ENCODE measurements at regions not wholly inside any gene's neighbourhood (a gene's known extent, or its start where the extent isn't known, plus 50 kb on each side); places are given as distances from the start of the nearest gene placed in this dataset.
"Not testable (repeated sequence)": the region's sequence is repeated elsewhere in the genome, so short reads cannot be mapped to it uniquely, and the experiment has no call there.

DNA sequence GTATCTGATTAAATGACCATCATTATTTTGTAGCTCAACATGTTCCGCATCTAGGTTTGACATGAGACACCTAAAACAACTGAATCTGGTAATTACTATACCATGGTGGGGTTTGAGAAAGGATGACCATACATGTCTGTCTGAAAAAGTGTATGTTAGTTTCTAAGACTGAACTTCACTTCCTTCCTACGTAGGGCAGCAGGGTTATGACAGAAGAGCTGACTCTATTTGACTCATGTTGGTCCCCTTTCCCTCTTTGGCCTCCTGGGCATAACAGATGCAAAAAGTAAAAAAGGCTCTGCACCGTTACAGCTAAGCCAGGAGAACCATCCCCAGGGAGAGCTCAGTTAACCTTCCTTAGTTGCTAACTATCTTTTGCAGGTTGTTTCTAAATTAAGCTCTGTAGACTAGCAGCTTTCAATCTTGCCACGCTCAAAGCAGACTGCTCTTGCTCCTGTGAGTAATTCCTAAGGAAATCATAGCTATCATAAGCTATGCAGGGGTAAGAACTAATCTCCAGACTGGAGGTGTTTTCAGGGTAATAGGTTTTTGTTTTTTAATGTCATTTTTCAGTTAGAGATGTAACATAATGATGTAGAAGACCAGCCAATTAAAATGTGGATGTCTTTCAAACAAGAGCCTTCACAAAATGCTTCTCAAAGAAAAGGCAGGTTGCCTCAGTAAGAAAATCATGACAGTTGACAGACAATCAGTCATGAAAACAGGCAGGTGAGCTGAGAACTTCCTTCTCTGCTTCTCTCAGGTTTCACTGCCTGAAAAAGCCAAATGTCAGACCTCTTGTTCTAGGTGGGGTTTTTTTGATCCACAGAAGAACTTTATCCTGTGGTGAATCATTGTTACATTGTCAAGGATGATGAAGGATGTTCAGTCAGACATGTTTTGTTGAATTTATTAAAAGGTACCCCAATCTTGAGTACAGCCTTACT lies 66.9 kb upstream of the DAPP1 start:
- H3K4me3 Mint-ChIP-seq = no peak overlapping the region
- ATAC-seq = no peak
- no peaks in the 10 kb centered on the region for H3K27me3 ChIP-seq (ENCODE audit: control insufficient read depth in 2 of 2, insufficient read depth in 2 of 2, low read length in 2 of 2)
- no peak overlapping the region for H3K27ac Mint-ChIP-seq
- no peak for DNase-seq
- no peaks in the 10 kb centered on the region for H3K4me1 Mint-ChIP-seq
- no peaks in the 10 kb centered on the region for H3K36me3 ChIP-seq (ENCODE audit: control insufficient read depth in 2 of 3, insufficient read depth in 3 of 3, low read length in 3 of 3)
- H3K4me1 ChIP-seq (ENCODE audit: control insufficient read depth in 2 of 2, insufficient read depth in 2 of 2, low read length in 2 of 2) = no peaks in the 10 kb centered on the region
- H3K9me3 Mint-ChIP-seq = peaks cover 0 to 3% (median 0%) of the 10 kb centered on the region in 11 donors
- peaks cover 0 to 17% (median 6%) of the 10 kb centered on the region in 5 donors for H3K27me3 Mint-ChIP-seq
- intact Hi-C loops (cut with micrococcal nuclease) = no loop called here
- no peaks in the 10 kb centered on the region for H3K36me3 Mint-ChIP-seq
- ChIA-PET CTCF (interaction anchor here (0.6 kb wide), 1 partner anchor 97 kb away, joined by 3 read pairs; no protein-coding TSS in a partner anchor), POLR2A (no interaction called here)
- no peaks in the 10 kb centered on the region for H3K9me3 ChIP-seq (ENCODE audit: control insufficient read depth in 2 of 3, low read length in 3 of 3)
- H3K4me3 ChIP-seq (ENCODE audit: low read length) = no peak overlapping the region
- no peak overlapping the region for H3K27ac ChIP-seq (ENCODE audit: low read depth, low read length)

DNA sequence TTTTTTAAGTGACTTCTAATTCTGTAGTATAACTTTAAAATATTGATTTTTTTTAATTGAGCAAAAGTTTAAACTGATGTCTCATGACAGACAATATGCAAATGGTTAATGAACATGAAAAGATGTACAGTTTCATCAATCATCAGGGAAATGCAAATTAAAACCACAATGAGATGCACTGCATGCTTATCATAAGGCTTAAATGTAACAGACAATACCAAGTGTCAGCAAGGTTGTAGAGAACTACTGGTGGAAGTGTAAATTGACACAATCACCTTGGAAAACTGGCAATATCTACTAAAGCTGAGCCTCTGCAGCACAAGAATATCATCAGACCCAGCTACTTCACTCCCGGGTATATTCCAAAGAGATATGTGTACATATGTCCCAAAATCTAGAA lies 70.2 kb upstream of the DAPP1 start:
- DNase-seq (no peak), ATAC-seq (no peak)
- Histone ChIP-seq H3K4me3 (ENCODE audit: low read length) (no peak overlapping the region), H3K4me1 (ENCODE audit: control insufficient read depth in 2 of 2, insufficient read depth in 2 of 2, low read length in 2 of 2) (no peaks in the 10 kb centered on the region), H3K27ac (ENCODE audit: low read depth, low read length) (no peak overlapping the region), H3K9me3 (ENCODE audit: control insufficient read depth in 2 of 3, low read length in 3 of 3) (no peaks in the 10 kb centered on the region), H3K27me3 (ENCODE audit: control insufficient read depth in 2 of 2, insufficient read depth in 2 of 2, low read length in 2 of 2) (no peaks in the 10 kb centered on the region), H3K36me3 (ENCODE audit: control insufficient read depth in 2 of 3, insufficient read depth in 3 of 3, low read length in 3 of 3) (no peaks in the 10 kb centered on the region)
- Mint-ChIP-seq H3K27me3 (peaks cover 0 to 16% (median 10%) of the 10 kb centered on the region in 5 donors), H3K36me3 (no peaks in the 10 kb centered on the region), H3K4me1 (no peaks in the 10 kb centered on the region), H3K27ac (no peak overlapping the region), H3K9me3 (peaks cover 0 to 4% (median 1%) of the 10 kb centered on the region in 11 donors), H3K4me3 (no peak overlapping the region)
- POLR2A ChIA-PET = no interaction called here
- CTCF ChIA-PET = no interaction called here
- intact Hi-C loops (cut with micrococcal nuclease) = no loop called here

DNA sequence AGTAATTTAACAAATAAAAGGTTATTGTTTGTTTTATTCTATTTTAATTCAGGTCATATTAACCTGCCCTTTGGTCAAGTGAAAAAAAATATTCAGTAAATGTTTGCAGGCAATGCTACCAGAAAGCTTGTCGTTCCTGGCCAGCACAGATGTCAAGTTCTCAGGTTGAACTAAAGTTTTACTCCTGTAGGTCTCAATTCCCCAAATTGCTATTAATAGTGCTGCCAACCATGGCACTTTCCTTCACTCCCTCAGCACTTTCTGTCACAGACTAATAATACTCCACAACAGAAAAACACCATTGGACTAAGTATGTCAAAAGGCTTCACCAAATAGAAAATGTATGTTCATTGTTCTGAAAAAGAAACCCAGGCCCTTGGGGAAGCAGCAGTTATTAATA lies 79.2 kb upstream of the C4orf54 start:
- Histone ChIP-seq H3K4me1 (ENCODE audit: control insufficient read depth in 2 of 2, insufficient read depth in 2 of 2, low read length in 2 of 2) (no peaks in the 10 kb centered on the region), H3K27ac (ENCODE audit: low read depth, low read length) (no peak overlapping the region), H3K36me3 (ENCODE audit: control insufficient read depth in 2 of 3, insufficient read depth in 3 of 3, low read length in 3 of 3) (no peaks in the 10 kb centered on the region), H3K27me3 (ENCODE audit: control insufficient read depth in 2 of 2, insufficient read depth in 2 of 2, low read length in 2 of 2) (no peaks in the 10 kb centered on the region), H3K4me3 (ENCODE audit: low read length) (no peak overlapping the region), H3K9me3 (ENCODE audit: control insufficient read depth in 2 of 3, low read length in 3 of 3) (no peaks in the 10 kb centered on the region)
- DNase-seq (no peak), ATAC-seq (no peak)
- ChIA-PET POLR2A (no interaction called here), CTCF (no interaction called here)
- Mint-ChIP-seq H3K4me1 (no peaks in the 10 kb centered on the region), H3K27ac (no peak overlapping the region), H3K9me3 (peaks cover 0 to 16% (median 5%) of the 10 kb centered on the region in 11 donors), H3K27me3 (peaks cover 3 to 28% (median 22%) of the 10 kb centered on the region in 5 donors), H3K4me3 (no peak overlapping the region), H3K36me3 (peaks cover 0 to 13% (median 0%) of the 10 kb centered on the region in 5 donors)
- intact Hi-C loops (cut with micrococcal nuclease) = no loop called here

DNA sequence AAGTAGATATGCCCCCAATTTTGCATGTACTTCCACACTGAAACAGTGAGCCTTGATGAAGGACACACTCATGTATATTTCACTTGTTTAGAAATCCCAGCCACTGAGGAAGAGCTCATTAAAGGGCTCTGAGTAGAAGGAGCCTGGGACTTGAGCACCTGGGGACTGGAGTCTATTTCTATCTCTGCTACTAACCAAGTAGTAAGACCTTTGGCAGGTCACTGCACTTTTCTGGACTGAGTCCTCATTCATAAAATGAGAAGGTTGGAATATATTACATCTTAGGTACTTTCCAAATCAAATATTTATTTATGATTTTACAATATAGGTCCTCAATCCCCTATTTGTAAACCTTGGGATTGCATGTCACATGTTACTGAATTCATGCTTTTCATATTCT lies 78.2 kb upstream of the C4orf54 start:
- ATAC-seq = no peak
- CTCF ChIA-PET = no interaction called here
- H3K27me3 ChIP-seq (ENCODE audit: control insufficient read depth in 2 of 2, insufficient read depth in 2 of 2, low read length in 2 of 2) = no peaks in the 10 kb centered on the region
- H3K4me3 ChIP-seq (ENCODE audit: low read length) = no peak overlapping the region
- H3K4me1 Mint-ChIP-seq = no peaks in the 10 kb centered on the region
- H3K9me3 Mint-ChIP-seq = peaks cover 0 to 16% (median 5%) of the 10 kb centered on the region in 11 donors
- no peak overlapping the region for H3K4me3 Mint-ChIP-seq
- intact Hi-C loops (cut with micrococcal nuclease) = no loop called here
- H3K36me3 ChIP-seq (ENCODE audit: control insufficient read depth in 2 of 3, insufficient read depth in 3 of 3, low read length in 3 of 3) = no peaks in the 10 kb centered on the region
- DNase-seq = no peak
- peaks cover 3 to 28% (median 22%) of the 10 kb centered on the region in 5 donors for H3K27me3 Mint-ChIP-seq
- H3K4me1 ChIP-seq (ENCODE audit: control insufficient read depth in 2 of 2, insufficient read depth in 2 of 2, low read length in 2 of 2) = no peaks in the 10 kb centered on the region
- no peak overlapping the region for H3K27ac Mint-ChIP-seq
- H3K36me3 Mint-ChIP-seq = peaks cover 0 to 13% (median 0%) of the 10 kb centered on the region in 5 donors
- H3K9me3 ChIP-seq (ENCODE audit: control insufficient read depth in 2 of 3, low read length in 3 of 3) = no peaks in the 10 kb centered on the region
- no peak overlapping the region for H3K27ac ChIP-seq (ENCODE audit: low read depth, low read length)
- POLR2A ChIA-PET = no interaction called here

DNA sequence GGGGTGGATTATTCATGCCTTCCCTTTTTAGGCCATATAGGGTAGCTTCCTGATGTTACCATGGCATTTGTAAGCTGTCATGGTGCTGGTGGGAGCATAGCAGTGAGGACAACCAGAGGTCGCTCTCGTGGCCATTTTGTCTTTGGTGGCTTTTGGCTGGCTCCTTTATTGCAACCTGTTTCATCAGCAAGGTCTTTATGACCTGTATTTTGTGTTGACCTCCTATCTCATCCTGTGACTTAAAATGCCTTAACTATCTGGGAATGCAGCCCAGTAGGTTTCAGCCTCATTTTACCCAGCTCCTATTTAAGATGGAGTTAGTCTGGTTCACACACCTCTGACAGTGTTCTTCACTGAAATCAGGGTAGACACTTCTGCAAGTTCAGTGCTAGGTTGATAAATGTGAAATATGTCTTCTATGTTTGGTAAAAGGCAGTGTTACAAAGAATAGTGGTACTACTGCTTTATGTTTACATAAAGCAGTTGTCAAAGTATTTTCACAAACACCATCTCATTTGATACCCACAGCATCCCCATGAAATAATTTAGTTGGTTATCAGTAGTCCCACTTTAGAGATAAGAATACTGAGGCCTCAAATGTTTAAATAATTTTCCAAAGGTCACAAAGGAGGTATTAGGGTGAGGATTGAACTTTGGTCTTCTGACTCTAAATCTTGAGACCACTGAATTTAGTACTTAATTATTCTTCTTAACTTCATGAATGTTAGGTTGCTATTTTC lies 77.1 kb upstream of the C4orf54 start:
- Histone ChIP-seq H3K36me3 (ENCODE audit: control insufficient read depth in 2 of 3, insufficient read depth in 3 of 3, low read length in 3 of 3) (no peaks in the 10 kb centered on the region), H3K27ac (ENCODE audit: low read depth, low read length) (no peak overlapping the region), H3K9me3 (ENCODE audit: control insufficient read depth in 2 of 3, low read length in 3 of 3) (no peaks in the 10 kb centered on the region), H3K4me1 (ENCODE audit: control insufficient read depth in 2 of 2, insufficient read depth in 2 of 2, low read length in 2 of 2) (no peaks in the 10 kb centered on the region), H3K27me3 (ENCODE audit: control insufficient read depth in 2 of 2, insufficient read depth in 2 of 2, low read length in 2 of 2) (no peaks in the 10 kb centered on the region), H3K4me3 (ENCODE audit: low read length) (no peak overlapping the region)
- Mint-ChIP-seq H3K27ac (no peak overlapping the region), H3K9me3 (peaks cover 0 to 16% (median 4%) of the 10 kb centered on the region in 11 donors), H3K4me1 (no peaks in the 10 kb centered on the region), H3K36me3 (peaks cover 0 to 8% (median 0%) of the 10 kb centered on the region in 5 donors), H3K4me3 (no peak overlapping the region), H3K27me3 (peaks cover 0 to 19% (median 13%) of the 10 kb centered on the region in 5 donors)
- intact Hi-C loops (cut with micrococcal nuclease) = no loop called here
- ChIA-PET POLR2A (no interaction called here), CTCF (no interaction called here)
- ATAC-seq = no peak
- no peak for DNase-seq

DNA sequence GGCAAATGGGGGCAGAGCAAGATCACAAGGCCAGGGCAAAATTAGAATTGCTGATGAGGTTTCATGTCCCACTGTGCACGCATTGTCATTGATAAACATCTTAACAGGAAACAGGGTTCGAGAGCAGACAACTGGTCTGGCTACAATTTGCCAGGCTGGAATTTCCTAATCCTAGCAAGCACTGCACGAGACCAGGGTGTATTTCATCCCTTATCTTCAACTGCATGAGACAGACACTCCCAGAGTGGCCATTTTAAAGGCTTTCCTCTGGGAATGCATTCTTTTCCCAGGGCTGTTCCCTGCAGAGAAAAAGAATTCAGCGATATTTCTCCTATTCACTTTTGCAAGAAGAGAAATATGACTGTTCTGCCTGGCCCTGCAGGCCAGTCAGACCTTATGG lies 75.8 kb upstream of the C4orf54 start:
- H3K27me3 Mint-ChIP-seq = peaks cover 0 to 17% (median 13%) of the 10 kb centered on the region in 5 donors
- ATAC-seq; intact Hi-C loops (cut with micrococcal nuclease); H3K4me3 Mint-ChIP-seq; H3K9me3 ChIP-seq (ENCODE audit: control insufficient read depth in 2 of 3, low read length in 3 of 3); H3K27me3 ChIP-seq (ENCODE audit: control insufficient read depth in 2 of 2, insufficient read depth in 2 of 2, low read length in 2 of 2); CTCF ChIA-PET; H3K4me1 Mint-ChIP-seq; H3K27ac Mint-ChIP-seq; POLR2A ChIA-PET; DNase-seq; H3K36me3 Mint-ChIP-seq; H3K36me3 ChIP-seq (ENCODE audit: control insufficient read depth in 2 of 3, insufficient read depth in 3 of 3, low read length in 3 of 3); H3K4me3 ChIP-seq (ENCODE audit: low read length); H3K4me1 ChIP-seq (ENCODE audit: control insufficient read depth in 2 of 2, insufficient read depth in 2 of 2, low read length in 2 of 2); H3K27ac ChIP-seq (ENCODE audit: low read depth, low read length); H3K9me3 Mint-ChIP-seq: not testable (repeated sequence)
